ENCODE measurements at regions not wholly inside any gene's neighbourhood (a gene's known extent, or its start where the extent isn't known, plus 50 kb on each side); places are given as distances from the start of the nearest gene placed in this dataset.

DNA sequence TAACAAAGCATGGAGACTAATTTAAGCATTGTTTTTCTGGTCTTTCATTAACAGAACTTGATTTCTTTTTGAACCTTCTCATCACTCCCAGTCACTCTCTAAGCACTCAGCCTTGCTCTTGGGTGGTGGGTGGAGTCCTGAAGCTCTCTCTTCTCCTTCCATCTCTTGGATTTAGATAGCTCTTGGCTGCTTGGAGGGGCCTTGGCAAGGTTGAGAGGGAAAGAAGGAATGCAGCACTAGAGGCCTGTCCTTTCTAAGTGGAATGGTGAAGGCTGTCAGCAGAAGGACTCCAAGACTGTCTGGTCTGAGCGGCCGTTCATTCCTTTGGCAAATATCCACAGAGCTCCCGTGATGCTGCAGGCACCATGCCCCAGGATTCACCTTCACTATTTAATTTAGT lies 168.6 kb upstream of the E2F8 start:
- ATAC-seq, result peak in 1 of 2 donors; percentile 34
- intact Hi-C loops (cut with DNase I), result no loop called here
- no peaks in the 10 kb centered on the region for H3K9me3 ChIP-seq
- H3K27ac ChIP-seq, result no peak overlapping the region
- no peaks in the 10 kb centered on the region for H3K36me3 ChIP-seq
- DNase-seq, result no peak
- H3K4me1 ChIP-seq, result peaks cover 5% of the 10 kb centered on the region
- no peaks in the 10 kb centered on the region for H3K27me3 ChIP-seq (ENCODE audit: low read depth)
- H3K4me3 ChIP-seq, result no peak overlapping the region
- TF ChIP-seq, protein P1, sequence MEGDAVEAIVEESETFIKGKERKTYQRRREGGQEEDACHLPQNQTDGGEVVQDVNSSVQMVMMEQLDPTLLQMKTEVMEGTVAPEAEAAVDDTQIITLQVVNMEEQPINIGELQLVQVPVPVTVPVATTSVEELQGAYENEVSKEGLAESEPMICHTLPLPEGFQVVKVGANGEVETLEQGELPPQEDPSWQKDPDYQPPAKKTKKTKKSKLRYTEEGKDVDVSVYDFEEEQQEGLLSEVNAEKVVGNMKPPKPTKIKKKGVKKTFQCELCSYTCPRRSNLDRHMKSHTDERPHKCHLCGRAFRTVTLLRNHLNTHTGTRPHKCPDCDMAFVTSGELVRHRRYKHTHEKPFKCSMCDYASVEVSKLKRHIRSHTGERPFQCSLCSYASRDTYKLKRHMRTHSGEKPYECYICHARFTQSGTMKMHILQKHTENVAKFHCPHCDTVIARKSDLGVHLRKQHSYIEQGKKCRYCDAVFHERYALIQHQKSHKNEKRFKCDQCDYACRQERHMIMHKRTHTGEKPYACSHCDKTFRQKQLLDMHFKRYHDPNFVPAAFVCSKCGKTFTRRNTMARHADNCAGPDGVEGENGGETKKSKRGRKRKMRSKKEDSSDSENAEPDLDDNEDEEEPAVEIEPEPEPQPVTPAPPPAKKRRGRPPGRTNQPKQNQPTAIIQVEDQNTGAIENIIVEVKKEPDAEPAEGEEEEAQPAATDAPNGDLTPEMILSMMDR (IDR thresholded peaks at IDR 0.05), result no peak

DNA sequence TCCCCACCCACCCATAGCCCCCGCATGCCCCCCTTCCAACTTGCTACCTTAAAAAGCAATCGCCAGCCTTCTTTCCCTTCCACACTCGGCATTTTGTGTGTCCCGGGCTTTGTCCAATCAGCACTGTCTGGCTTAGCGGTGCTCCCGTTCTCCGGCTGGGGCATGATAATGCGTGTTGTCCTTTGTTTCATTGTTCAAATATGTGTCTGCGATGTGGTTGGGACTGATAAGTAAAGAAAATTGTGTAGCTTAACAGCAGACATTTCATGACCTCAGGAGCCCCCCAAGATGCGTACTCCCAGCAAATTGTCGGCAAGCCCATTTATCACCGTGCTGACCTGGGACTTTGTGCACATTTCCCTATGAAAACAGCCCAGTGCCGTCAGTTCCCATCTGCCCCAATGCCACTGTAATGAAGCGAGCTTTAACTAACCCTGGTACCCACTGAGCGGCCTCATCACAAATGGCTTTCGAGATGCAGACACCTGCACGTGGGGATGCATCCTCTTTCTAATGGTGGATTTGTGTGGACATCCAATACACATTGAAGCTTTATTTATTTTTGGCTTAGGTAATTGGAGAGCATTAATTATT lies 167.0 kb upstream of the E2F8 start:
- Histone ChIP-seq H3K36me3 (no peaks in the 10 kb centered on the region), H3K27me3 (ENCODE audit: low read depth) (no peaks in the 10 kb centered on the region), H3K4me3 (no peak overlapping the region), H3K27ac (no peak overlapping the region), H3K9me3 (no peaks in the 10 kb centered on the region), H3K4me1 (peaks cover 5% of the 10 kb centered on the region)
- no peak for DNase-seq
- intact Hi-C loops (cut with DNase I), result no loop called here
- no peak for ATAC-seq
- TF ChIP-seq, protein P1 (IDR thresholded peaks at IDR 0.05), result no peak

DNA sequence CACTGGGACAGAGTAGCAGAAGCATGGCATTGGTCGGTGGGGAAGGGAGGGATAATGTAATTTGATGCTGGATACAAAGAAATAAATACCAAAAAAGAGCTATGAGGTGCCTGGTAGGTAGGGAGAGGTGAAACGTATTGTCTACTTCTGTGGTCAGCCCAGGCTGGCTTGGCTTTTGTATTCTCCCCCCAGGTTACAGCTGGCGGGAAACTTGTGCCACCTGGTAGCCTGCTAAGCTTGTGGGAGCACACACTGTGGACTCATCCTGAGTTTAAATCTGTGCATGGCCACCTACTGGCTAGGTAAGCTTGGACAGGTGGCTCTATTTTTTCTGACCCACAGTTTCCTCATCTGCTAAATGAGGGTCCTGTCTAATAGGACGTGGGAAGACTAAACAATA lies 165.2 kb upstream of the E2F8 start:
- H3K9me3 ChIP-seq, result no peaks in the 10 kb centered on the region
- H3K4me1 ChIP-seq, result peaks cover 5% of the 10 kb centered on the region
- ATAC-seq (no peak), DNase-seq (no peak)
- H3K27ac ChIP-seq, result no peak overlapping the region
- TF ChIP-seq, protein P1 (IDR thresholded peaks at IDR 0.05), result no peak
- intact Hi-C loops (cut with DNase I), result no loop called here
- no peaks in the 10 kb centered on the region for H3K27me3 ChIP-seq (ENCODE audit: low read depth)
- H3K36me3 ChIP-seq, result no peaks in the 10 kb centered on the region
- H3K4me3 ChIP-seq, result no peak overlapping the region

DNA sequence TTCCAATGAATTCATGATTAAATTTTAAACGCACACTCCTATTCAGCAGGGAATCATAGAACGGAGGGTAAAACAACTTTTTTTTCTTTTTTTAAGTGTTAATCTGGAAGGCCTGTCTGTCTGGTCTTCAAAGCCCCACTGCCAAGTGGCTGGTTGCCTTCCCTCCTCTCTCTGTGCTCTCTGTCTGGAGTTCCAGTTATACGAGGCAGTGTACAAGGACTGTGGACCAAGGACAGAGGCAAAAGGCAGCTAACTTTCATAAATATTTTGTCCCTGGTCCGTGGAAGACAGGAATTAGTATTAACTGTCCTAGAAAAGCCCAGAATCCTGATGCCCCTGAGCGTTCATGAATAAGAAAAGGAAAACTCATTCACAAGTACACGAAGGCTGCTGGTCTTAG lies 164.0 kb upstream of the E2F8 start:
- H3K27ac ChIP-seq, result no peak overlapping the region
- ATAC-seq (no peak), DNase-seq (no peak)
- intact Hi-C loops (cut with DNase I), result no loop called here
- H3K4me3 ChIP-seq, result no peak overlapping the region
- peaks cover 2% of the 10 kb centered on the region for H3K4me1 ChIP-seq
- TF ChIP-seq, protein P1 (IDR thresholded peaks at IDR 0.05), result no peak
- no peaks in the 10 kb centered on the region for H3K27me3 ChIP-seq (ENCODE audit: low read depth)
- H3K36me3 ChIP-seq, result no peaks in the 10 kb centered on the region
- H3K9me3 ChIP-seq, result no peaks in the 10 kb centered on the region

DNA sequence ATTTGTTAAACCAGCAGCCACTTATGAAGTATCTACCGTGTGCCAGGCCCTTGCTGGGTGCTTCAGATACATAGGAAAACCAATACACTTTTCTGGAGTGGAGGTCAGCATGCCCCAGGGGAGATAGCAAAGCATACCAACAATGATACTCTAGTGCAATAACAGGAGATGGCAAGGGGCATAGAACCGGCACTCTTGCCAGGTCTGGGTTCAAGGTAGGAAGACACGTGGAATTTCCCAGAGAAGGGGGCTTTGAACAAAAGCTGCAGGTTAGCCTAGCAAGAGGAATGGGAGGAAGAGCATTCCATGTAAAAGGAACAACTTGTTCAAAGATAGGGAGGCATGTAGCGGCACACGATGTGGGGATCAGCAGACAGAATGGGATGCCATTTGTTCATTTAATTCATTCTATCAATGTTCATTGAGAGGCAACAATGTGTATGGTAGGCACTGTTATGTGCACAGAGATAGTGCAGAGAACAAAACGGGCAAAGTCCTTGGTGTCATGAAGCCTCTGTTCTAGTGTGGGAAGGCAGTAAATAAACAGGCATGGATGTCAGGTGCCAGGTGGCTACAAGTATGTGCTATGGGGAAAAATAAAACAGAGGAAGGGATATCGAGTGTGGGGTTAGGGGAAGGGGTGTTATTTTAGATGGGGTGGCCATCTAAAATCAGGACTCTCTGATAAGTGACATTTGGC lies 162.6 kb upstream of the E2F8 start:
- Histone ChIP-seq H3K4me3 (no peak overlapping the region), H3K4me1 (peaks cover 6% of the 10 kb centered on the region), H3K27me3 (ENCODE audit: low read depth) (no peaks in the 10 kb centered on the region), H3K9me3 (no peaks in the 10 kb centered on the region), H3K36me3 (no peaks in the 10 kb centered on the region), H3K27ac (no peak overlapping the region)
- TF ChIP-seq, protein P1 (IDR thresholded peaks at IDR 0.05), result no peak
- intact Hi-C loops (cut with DNase I), result no loop called here
- ATAC-seq (no peak), DNase-seq (no peak)

All from lower lobe of right lung (tissue), 2 donors.